ENCODE measurements at regions not wholly inside any gene's neighbourhood (a gene's known extent, or its start where the extent isn't known, plus 50 kb on each side); places are given as distances from the start of the nearest gene placed in this dataset.

DNA sequence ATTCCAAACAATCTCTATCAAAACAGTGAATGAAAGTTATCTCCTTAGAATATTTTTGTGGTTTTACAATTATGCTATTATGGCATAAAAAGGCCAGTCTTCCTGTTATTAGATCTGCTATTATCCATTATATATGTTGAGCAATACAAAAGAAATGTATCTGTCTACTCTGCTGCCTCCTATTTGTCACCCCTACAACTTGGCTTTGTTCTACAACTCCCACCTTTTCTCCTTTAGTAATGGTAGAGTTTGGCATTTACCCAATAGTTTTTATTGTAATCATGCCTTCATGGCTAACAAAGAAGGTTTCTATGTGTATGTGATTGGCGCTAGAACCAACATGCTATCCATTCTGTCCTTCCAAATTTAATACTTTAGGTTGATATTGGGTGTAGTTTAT is 189.2 kb upstream of the PRDM9 start:
- Mint-ChIP-seq H3K4me1 (peaks cover 12 to 15% of the 10 kb centered on the region in 2 experiments), H3K27ac (no peak overlapping the region), H3K4me3 (no peak overlapping the region), H3K9me3 (no peaks in the 10 kb centered on the region; a peak in 1 of 5 replicates), H3K36me3 (ENCODE audit: insufficient read depth in 1 of 3, low read depth in 3 of 3) (no peaks in the 10 kb centered on the region), H3K27me3 (ENCODE audit: low read depth) (no peaks in the 10 kb centered on the region)
- H3K79me2 ChIP-seq (ENCODE audit: insufficient read depth, low read length) = no peaks in the 10 kb centered on the region
- H3K4me1 ChIP-seq (ENCODE audit: insufficient read depth, low read length) = no peaks in the 10 kb centered on the region
- H3K9ac ChIP-seq (ENCODE audit: extremely low read depth, insufficient read length, low read length) = no peak overlapping the region
- H2BK5ac ChIP-seq (ENCODE audit: insufficient read length, low read length) = no peak overlapping the region
- no peaks in the 10 kb centered on the region for H3K23me2 ChIP-seq (ENCODE audit: insufficient read length, low read depth, low read length, poor library complexity, severe bottlenecking)
- H3K27me3 ChIP-seq (ENCODE audit: insufficient read depth, low read length) = no peaks in the 10 kb centered on the region
- no peak overlapping the region for H2BK120ac ChIP-seq (ENCODE audit: low read depth, low read length, poor library complexity, severe bottlenecking)
- H2AFZ ChIP-seq (ENCODE audit: low read length) = no peak overlapping the region
- no peak overlapping the region for H3K18ac ChIP-seq (ENCODE audit: insufficient read length, low read depth, low read length)
- no peak overlapping the region for H2AK5ac ChIP-seq (ENCODE audit: insufficient read length, low read length)
- no peak overlapping the region for H4K8ac ChIP-seq (replicated peaks; ENCODE audit: insufficient read length, low read depth, low read length)
- no peak overlapping the region for H3K14ac ChIP-seq (ENCODE audit: insufficient read depth, low read length)
- TF ChIP-seq, protein P1, sequence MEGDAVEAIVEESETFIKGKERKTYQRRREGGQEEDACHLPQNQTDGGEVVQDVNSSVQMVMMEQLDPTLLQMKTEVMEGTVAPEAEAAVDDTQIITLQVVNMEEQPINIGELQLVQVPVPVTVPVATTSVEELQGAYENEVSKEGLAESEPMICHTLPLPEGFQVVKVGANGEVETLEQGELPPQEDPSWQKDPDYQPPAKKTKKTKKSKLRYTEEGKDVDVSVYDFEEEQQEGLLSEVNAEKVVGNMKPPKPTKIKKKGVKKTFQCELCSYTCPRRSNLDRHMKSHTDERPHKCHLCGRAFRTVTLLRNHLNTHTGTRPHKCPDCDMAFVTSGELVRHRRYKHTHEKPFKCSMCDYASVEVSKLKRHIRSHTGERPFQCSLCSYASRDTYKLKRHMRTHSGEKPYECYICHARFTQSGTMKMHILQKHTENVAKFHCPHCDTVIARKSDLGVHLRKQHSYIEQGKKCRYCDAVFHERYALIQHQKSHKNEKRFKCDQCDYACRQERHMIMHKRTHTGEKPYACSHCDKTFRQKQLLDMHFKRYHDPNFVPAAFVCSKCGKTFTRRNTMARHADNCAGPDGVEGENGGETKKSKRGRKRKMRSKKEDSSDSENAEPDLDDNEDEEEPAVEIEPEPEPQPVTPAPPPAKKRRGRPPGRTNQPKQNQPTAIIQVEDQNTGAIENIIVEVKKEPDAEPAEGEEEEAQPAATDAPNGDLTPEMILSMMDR (conservative IDR thresholded peaks at IDR 0.05) = no peak
- H3K27ac ChIP-seq (ENCODE audit: insufficient read length, low read depth, low read length) = no peak overlapping the region
- no peaks in the 10 kb centered on the region for H3K79me1 ChIP-seq (ENCODE audit: insufficient read depth, low read depth, low read length, poor library complexity, severe bottlenecking)
- H2BK15ac ChIP-seq (ENCODE audit: low read depth, low read length) = no peak overlapping the region
- no peak overlapping the region for H4K5ac ChIP-seq (ENCODE audit: insufficient read length, low read depth, low read length)
- no peak overlapping the region for H3K4me2 ChIP-seq (ENCODE audit: insufficient read depth, insufficient read length, low read length)
- no CpG with 5 or more reads among the region's 1 CpG for WGBS (ENCODE audit: extremely low coverage, insufficient read length, low lambda C conversion rate)
- H3K4ac ChIP-seq (ENCODE audit: low read depth, low read length) = no peak overlapping the region
- H3K56ac ChIP-seq (ENCODE audit: insufficient read length, low read depth, low read length) = no peak overlapping the region
- no peak overlapping the region for H3T11ph ChIP-seq (ENCODE audit: low read length)
- H3K23ac ChIP-seq (ENCODE audit: insufficient read length, low read depth, low read length) = no peak overlapping the region
- H2BK20ac ChIP-seq (ENCODE audit: low read depth, low read length, poor library complexity, severe bottlenecking) = no peak overlapping the region
- no peaks in the 10 kb centered on the region for H4K20me1 ChIP-seq (ENCODE audit: control insufficient read depth, insufficient read depth, insufficient read length)
- H4K91ac ChIP-seq (ENCODE audit: insufficient read length, low read depth, low read length) = no peak overlapping the region
- H3K9me3 ChIP-seq (ENCODE audit: control insufficient read depth, low read depth, low read length) = no peaks in the 10 kb centered on the region
- no peak overlapping the region for H2BK12ac ChIP-seq (ENCODE audit: insufficient read length, low read depth, low read length)
- DNase-seq = no peak

Measured in H9 (cell line).